ENCODE measurements at regions not wholly inside any gene's neighbourhood (a gene's known extent, or its start where the extent isn't known, plus 50 kb on each side); places are given as distances from the start of the nearest gene placed in this dataset.

DNA sequence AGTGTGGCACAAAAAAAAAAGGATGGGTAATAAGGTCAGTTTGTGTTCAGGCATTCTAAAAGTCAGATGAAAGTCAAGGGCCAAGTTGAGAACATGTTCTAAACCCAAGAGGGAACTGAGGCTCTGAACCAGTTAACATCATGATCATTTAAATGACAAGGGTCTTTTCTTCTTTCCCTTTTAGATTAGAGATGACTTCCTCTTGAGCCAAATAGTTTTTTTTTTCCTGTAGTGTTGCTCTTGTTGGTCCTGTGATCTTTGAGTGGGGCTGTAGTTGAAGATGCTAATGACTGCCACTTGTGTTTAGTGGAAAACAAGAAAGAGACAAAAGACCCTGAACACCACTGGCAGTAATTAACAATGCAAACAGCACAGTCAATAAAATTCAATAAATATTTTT, 482.7 kb upstream of the SYT4 start:
- TF ChIP-seq PBX3 (CRISPR knock-in tag; IDR thresholded peaks at IDR 0.05) (no peak), HOXD13 (CRISPR knock-in tag; IDR thresholded peaks at IDR 0.05; ENCODE audit: borderline replicate concordance) (no peak), ZNF184 (tag by site-specific recombination; IDR thresholded peaks at IDR 0.05) (no peak), ZNF600 (tag by site-specific recombination; IDR thresholded peaks at IDR 0.05) (no peak), ZNF561 (tag by site-specific recombination; IDR thresholded peaks at IDR 0.05; ENCODE audit: borderline replicate concordance) (no peak), ZNF157 (tag by site-specific recombination; IDR thresholded peaks at IDR 0.05) (no peak), ZNF239 (tag by site-specific recombination; IDR thresholded peaks at IDR 0.05) (no peak), KLF16 (tag by site-specific recombination; IDR thresholded peaks at IDR 0.05) (no peak)
- TF ChIP-seq, protein P1, sequence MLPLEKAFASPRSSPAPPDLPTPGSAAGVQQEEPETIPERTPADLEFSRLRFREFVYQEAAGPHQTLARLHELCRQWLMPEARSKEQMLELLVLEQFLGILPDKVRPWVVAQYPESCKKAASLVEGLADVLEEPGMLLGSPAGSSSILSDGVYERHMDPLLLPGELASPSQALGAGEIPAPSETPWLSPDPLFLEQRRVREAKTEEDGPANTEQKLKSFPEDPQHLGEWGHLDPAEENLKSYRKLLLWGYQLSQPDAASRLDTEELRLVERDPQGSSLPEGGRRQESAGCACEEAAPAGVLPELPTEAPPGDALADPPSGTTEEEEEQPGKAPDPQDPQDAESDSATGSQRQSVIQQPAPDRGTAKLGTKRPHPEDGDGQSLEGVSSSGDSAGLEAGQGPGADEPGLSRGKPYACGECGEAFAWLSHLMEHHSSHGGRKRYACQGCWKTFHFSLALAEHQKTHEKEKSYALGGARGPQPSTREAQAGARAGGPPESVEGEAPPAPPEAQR (tag by site-specific recombination; IDR thresholded peaks at IDR 0.05), result no peak
- TF ChIP-seq, protein P2, sequence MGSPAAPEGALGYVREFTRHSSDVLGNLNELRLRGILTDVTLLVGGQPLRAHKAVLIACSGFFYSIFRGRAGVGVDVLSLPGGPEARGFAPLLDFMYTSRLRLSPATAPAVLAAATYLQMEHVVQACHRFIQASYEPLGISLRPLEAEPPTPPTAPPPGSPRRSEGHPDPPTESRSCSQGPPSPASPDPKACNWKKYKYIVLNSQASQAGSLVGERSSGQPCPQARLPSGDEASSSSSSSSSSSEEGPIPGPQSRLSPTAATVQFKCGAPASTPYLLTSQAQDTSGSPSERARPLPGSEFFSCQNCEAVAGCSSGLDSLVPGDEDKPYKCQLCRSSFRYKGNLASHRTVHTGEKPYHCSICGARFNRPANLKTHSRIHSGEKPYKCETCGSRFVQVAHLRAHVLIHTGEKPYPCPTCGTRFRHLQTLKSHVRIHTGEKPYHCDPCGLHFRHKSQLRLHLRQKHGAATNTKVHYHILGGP (tag by site-specific recombination; IDR thresholded peaks at IDR 0.05), result no peak
- H3K4me3 ChIP-seq (ENCODE audit: low read depth, low read length), result no peak overlapping the region
- no peaks in the 10 kb centered on the region for H3K9me3 ChIP-seq (ENCODE audit: control insufficient read depth, insufficient read depth, low read depth, low read length)
- no peaks in the 10 kb centered on the region for H3K4me1 ChIP-seq (ENCODE audit: control insufficient read depth, insufficient read depth, low read length)
- H3K27ac ChIP-seq (ENCODE audit: extremely low read depth, low read depth, low read length), result no peak overlapping the region
- ChIA-PET POLR2A (no interaction called here), CTCF (no interaction called here)
- no peaks in the 10 kb centered on the region for H3K36me3 ChIP-seq (ENCODE audit: control insufficient read depth in 2 of 2, insufficient read depth in 1 of 2, low read length in 2 of 2)

GRCh38 chr18:43772907-43773306, 495.6 kb upstream of the SYT4 start:
- Histone ChIP-seq H3K9me3 (ENCODE audit: control insufficient read depth, insufficient read depth, low read depth, low read length) (no peaks in the 10 kb centered on the region), H3K4me1 (ENCODE audit: control insufficient read depth, insufficient read depth, low read length) (no peaks in the 10 kb centered on the region), H3K4me3 (ENCODE audit: low read depth, low read length) (no peak overlapping the region), H3K27ac (ENCODE audit: extremely low read depth, low read depth, low read length) (no peak overlapping the region), H3K36me3 (ENCODE audit: control insufficient read depth in 2 of 2, insufficient read depth in 1 of 2, low read length in 2 of 2) (no peaks in the 10 kb centered on the region)
- ChIA-PET POLR2A (no interaction called here), CTCF (interaction anchor here (0.7 to 0.9 kb wide), 2 partner anchors 111 to 151 kb away, joined by 3 read pairs; no protein-coding TSS in a partner anchor)
- TF ChIP-seq ZNF157 (tag by site-specific recombination; IDR thresholded peaks at IDR 0.05), result no peak
- TF ChIP-seq, protein P3, sequence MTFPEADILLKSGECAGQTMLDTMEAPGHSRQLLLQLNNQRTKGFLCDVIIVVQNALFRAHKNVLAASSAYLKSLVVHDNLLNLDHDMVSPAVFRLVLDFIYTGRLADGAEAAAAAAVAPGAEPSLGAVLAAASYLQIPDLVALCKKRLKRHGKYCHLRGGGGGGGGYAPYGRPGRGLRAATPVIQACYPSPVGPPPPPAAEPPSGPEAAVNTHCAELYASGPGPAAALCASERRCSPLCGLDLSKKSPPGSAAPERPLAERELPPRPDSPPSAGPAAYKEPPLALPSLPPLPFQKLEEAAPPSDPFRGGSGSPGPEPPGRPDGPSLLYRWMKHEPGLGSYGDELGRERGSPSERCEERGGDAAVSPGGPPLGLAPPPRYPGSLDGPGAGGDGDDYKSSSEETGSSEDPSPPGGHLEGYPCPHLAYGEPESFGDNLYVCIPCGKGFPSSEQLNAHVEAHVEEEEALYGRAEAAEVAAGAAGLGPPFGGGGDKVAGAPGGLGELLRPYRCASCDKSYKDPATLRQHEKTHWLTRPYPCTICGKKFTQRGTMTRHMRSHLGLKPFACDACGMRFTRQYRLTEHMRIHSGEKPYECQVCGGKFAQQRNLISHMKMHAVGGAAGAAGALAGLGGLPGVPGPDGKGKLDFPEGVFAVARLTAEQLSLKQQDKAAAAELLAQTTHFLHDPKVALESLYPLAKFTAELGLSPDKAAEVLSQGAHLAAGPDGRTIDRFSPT (tag by site-specific recombination; IDR thresholded peaks at IDR 0.05), result no peak
- TF ChIP-seq SCRT1 (tag by site-specific recombination; IDR thresholded peaks at IDR 0.05; ENCODE audit: borderline replicate concordance), result no peak
- TF ChIP-seq, protein P4, sequence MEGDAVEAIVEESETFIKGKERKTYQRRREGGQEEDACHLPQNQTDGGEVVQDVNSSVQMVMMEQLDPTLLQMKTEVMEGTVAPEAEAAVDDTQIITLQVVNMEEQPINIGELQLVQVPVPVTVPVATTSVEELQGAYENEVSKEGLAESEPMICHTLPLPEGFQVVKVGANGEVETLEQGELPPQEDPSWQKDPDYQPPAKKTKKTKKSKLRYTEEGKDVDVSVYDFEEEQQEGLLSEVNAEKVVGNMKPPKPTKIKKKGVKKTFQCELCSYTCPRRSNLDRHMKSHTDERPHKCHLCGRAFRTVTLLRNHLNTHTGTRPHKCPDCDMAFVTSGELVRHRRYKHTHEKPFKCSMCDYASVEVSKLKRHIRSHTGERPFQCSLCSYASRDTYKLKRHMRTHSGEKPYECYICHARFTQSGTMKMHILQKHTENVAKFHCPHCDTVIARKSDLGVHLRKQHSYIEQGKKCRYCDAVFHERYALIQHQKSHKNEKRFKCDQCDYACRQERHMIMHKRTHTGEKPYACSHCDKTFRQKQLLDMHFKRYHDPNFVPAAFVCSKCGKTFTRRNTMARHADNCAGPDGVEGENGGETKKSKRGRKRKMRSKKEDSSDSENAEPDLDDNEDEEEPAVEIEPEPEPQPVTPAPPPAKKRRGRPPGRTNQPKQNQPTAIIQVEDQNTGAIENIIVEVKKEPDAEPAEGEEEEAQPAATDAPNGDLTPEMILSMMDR (tag by site-specific recombination; IDR thresholded peaks at IDR 0.05), result no peak
- TF ChIP-seq ZBTB17 (tag by site-specific recombination; IDR thresholded peaks at IDR 0.05), result no peak
- TF ChIP-seq PRDM10 (tag by site-specific recombination; IDR thresholded peaks at IDR 0.05), result no peak
- TF ChIP-seq, protein P5, sequence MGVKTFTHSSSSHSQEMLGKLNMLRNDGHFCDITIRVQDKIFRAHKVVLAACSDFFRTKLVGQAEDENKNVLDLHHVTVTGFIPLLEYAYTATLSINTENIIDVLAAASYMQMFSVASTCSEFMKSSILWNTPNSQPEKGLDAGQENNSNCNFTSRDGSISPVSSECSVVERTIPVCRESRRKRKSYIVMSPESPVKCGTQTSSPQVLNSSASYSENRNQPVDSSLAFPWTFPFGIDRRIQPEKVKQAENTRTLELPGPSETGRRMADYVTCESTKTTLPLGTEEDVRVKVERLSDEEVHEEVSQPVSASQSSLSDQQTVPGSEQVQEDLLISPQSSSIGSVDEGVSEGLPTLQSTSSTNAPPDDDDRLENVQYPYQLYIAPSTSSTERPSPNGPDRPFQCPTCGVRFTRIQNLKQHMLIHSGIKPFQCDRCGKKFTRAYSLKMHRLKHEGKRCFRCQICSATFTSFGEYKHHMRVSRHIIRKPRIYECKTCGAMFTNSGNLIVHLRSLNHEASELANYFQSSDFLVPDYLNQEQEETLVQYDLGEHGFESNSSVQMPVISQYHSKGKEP (tag by site-specific recombination; IDR thresholded peaks at IDR 0.05), result no peak
- TF ChIP-seq TRIM28 (IDR thresholded peaks at IDR 0.05; ENCODE audit: borderline replicate concordance, low read length), result no peak
- TF ChIP-seq ZNF626 (tag by site-specific recombination; IDR thresholded peaks at IDR 0.05), result no peak
- TF ChIP-seq PRDM1 (tag by site-specific recombination; IDR thresholded peaks at IDR 0.05), result no peak
- TF ChIP-seq ZNF529 (tag by site-specific recombination; IDR thresholded peaks at IDR 0.05; ENCODE audit: insufficient replicate concordance), result no peak
- no peak for TF ChIP-seq PBX3 (CRISPR knock-in tag; IDR thresholded peaks at IDR 0.05)

All from HEK293 (cell line).